Superior temporal gyrus (tissue), 1 donor: ENCODE measurements at regions not wholly inside any gene's neighbourhood (a gene's known extent, or its start where the extent isn't known, plus 50 kb on each side); places are given as distances from the start of the nearest gene placed in this dataset.
A peak's percentile ranks its signal among the peaks of the same experiment; 100 is the strongest.

Source experiments
- DNase-seq: peaks from one replicate; pipeline ENCODE4 v3.0.0-alpha.2; 2016; ENCODE audit errors: extremely low spot score

- DNase-seq, result no peak
Observed at GRCh38 chr22:49021131-49021925, 806.3 kb downstream of the BRD1 start.

- DNase-seq, result no peak
Observed at GRCh38 chr22:49019737-49020713, 807.6 kb downstream of the BRD1 start.

- DNase-seq, result no peak
Observed at GRCh38 chr22:49018601-49019000, 809.1 kb downstream of the BRD1 start.

GRCh38 chr22:49017482-49018329 is 810.0 kb downstream of the BRD1 start:
- DNase-seq, result no peak

GRCh38 chr22:49016909-49017481 is 810.7 kb downstream of the BRD1 start:
- no peak for DNase-seq

- no peak for DNase-seq
Observed at GRCh38 chr22:49015993-49016908, 811.4 kb downstream of the BRD1 start.

GRCh38 chr22:49015459-49015858 is 812.2 kb downstream of the BRD1 start:
- DNase-seq, result no peak

- no peak for DNase-seq
Observed at GRCh38 chr22:49014227-49015201, 813.2 kb downstream of the BRD1 start.

- DNase-seq, result no peak
Observed at GRCh38 chr22:49013707-49014106, 814.0 kb downstream of the BRD1 start.

GRCh38 chr22:49012712-49013395 is 814.8 kb downstream of the BRD1 start:
- DNase-seq, result peak; percentile 15

GRCh38 chr22:49011769-49012648 is 815.7 kb downstream of the BRD1 start:
- DNase-seq, result no peak

- no peak for DNase-seq
Observed at GRCh38 chr22:49011379-49011768, 816.3 kb downstream of the BRD1 start.

- DNase-seq, result no peak
Observed at GRCh38 chr22:49010901-49011300, 816.8 kb downstream of the BRD1 start.

- DNase-seq, result no peak
Observed at GRCh38 chr22:49010070-49010863, 817.4 kb downstream of the BRD1 start.

GRCh38 chr22:49009359-49010063 is 818.2 kb downstream of the BRD1 start:
- DNase-seq, result no peak

- no peak for DNase-seq
Observed at GRCh38 chr22:49008682-49009235, 818.9 kb downstream of the BRD1 start.
